SK-N-SH (cell line): ENCODE measurements at regions not wholly inside any gene's neighbourhood (a gene's known extent, or its start where the extent isn't known, plus 50 kb on each side); places are given as distances from the start of the nearest gene placed in this dataset.

Experiments
- CTCF ChIA-PET: fragments of 300-600, 350-600 bp; formaldehyde crosslinking; extraction: SDS; loops from one replicate; lab custom pipeline; 2021; lab: Yijun Ruan, JAX
- POLR2A ChIA-PET: fragments of 350-600 bp; sonication (Branson Sonifier 250); formaldehyde crosslinking; extraction: SDS; loops from one replicate; lab custom pipeline; 2020; ENCODE audit warnings: antibody characterized with exemption, inconsistent platforms; lab: Yijun Ruan, JAX
- DNase-seq: peaks from one replicate; pipeline ENCODE4 v3.0.0; 2012
- H2AFZ ChIP-seq: fragments of 200-600 bp; sonication (generic); 2 replicates; pipeline ENCODE4 v1.8.1; 2016; ENCODE audit warnings: antibody characterized with exemption, mild to moderate bottlenecking, low read depth
- H3F3A ChIP-seq: fragments of 200-600 bp; sonication (generic); replicated peaks from 2 replicates; pipeline ENCODE3; 2016; ENCODE audit warnings: antibody characterized with exemption, mild to moderate bottlenecking; ENCODE audit not compliant: insufficient read depth
- H3K27ac ChIP-seq, 2 experiments: fragments of 200-500 bp in 1 of 2; fragments of 200-600 bp in 1 of 2; sonication (Bioruptor generic) in 1 of 2; sonication (generic), shearing (Covaris generic) in 1 of 2; 2 replicates each; pipeline versions ENCODE4 v1.5.1 to v1.6.1; 2014 to 2016; ENCODE audit warnings: low read depth in 2 of 2, inconsistent platforms in 1 of 2, low read length in 1 of 2, mild to moderate bottlenecking in 1 of 2, mixed read lengths in 1 of 2
- H3K27me3 ChIP-seq: fragments of 200-600 bp; sonication (generic), shearing (Covaris generic); 2 replicates; pipeline ENCODE4 v1.6.1; 2016; ENCODE audit warnings: mixed run types; ENCODE audit not compliant: insufficient read depth
- H3K36me3 ChIP-seq, 2 experiments: fragments of 200-500 bp in 1 of 2; fragments of 200-600 bp in 1 of 2; sonication (Bioruptor generic) in 1 of 2; sonication (generic) in 1 of 2; replicated peaks in 1 of 2; 2 replicates each; pipeline versions ENCODE3 to v1.5.1; 2014 to 2016; ENCODE audit warnings: low read length in 1 of 2, mild to moderate bottlenecking in 1 of 2; ENCODE audit not compliant: insufficient read depth in 2 of 2, control insufficient read depth in 1 of 2
- H3K4me1 ChIP-seq, 2 experiments: fragments of 200-500 bp in 1 of 2; fragments of 200-600 bp in 1 of 2; sonication (Bioruptor generic) in 1 of 2; sonication (generic), shearing (Covaris generic) in 1 of 2; 2 replicates each; pipeline versions ENCODE4 v1.5.1 to v1.6.1; 2014 to 2016; ENCODE audit warnings: low read depth in 1 of 2, low read length in 1 of 2, mixed run types in 1 of 2; ENCODE audit not compliant: insufficient read depth in 2 of 2, control insufficient read depth in 1 of 2
- H3K4me2 ChIP-seq: fragments of 200-600 bp; sonication (generic), shearing (Covaris generic); 2 replicates; pipeline ENCODE4 v1.6.1; 2017; ENCODE audit warnings: mixed run types
- H3K4me3 ChIP-seq, 2 experiments: fragments of 200-500 bp in 1 of 2; fragments of 200-600 bp in 1 of 2; sonication (Bioruptor generic) in 1 of 2; sonication (generic), shearing (Covaris generic) in 1 of 2; 2 replicates each; pipeline versions ENCODE4 v1.5.1 to v1.8.1; 2014 to 2016; ENCODE audit warnings: low read depth in 2 of 2, inconsistent platforms in 1 of 2, low read length in 1 of 2, mild to moderate bottlenecking in 1 of 2, mixed read lengths in 1 of 2, moderate library complexity in 1 of 2
- H3K79me2 ChIP-seq: fragments of 200-600 bp; sonication (generic); 2 replicates; pipeline ENCODE4 v1.8.1; 2017; ENCODE audit warnings: mild to moderate bottlenecking; ENCODE audit not compliant: insufficient read depth
- H3K9ac ChIP-seq: fragments of 200-600 bp; sonication (generic); 2 replicates; pipeline ENCODE4 v1.6.1; 2017; ENCODE audit warnings: mixed run types
- H3K9me2 ChIP-seq: fragments of 200-600 bp; sonication (generic); 2 replicates; pipeline ENCODE4 v1.6.1; 2017; ENCODE audit warnings: mixed run types
- H3K9me3 ChIP-seq: fragments of 200-600 bp; sonication (generic); 2 replicates; pipeline ENCODE4 v1.6.1; 2017; ENCODE audit warnings: mixed run types, mild to moderate bottlenecking, moderate library complexity
- H4K20me1 ChIP-seq: fragments of 200-600 bp; sonication (generic); 2 replicates; pipeline ENCODE4 v1.6.1; 2017; ENCODE audit warnings: mild to moderate bottlenecking, mixed run types; ENCODE audit not compliant: insufficient read depth
- CHD2 ChIP-seq: fragments of 150-350 bp; IDR thresholded peaks from 2 replicates; pipeline ENCODE4 v1.6.1; 2018; ENCODE audit warnings: low read length; ENCODE audit not compliant: partially characterized antibody
- ELF1 ChIP-seq: IDR thresholded peaks from 2 replicates; pipeline ENCODE4 v1.4.0; 2012
- EZH2phosphoT487 ChIP-seq: fragments of 200-600 bp; sonication (generic); IDR thresholded peaks from 2 replicates; pipeline ENCODE4 v1.6.1; 2017; ENCODE audit warnings: low read depth, mixed run types, mild to moderate bottlenecking, antibody characterized with exemption, moderate library complexity, borderline replicate concordance
- FOSL2 ChIP-seq: IDR thresholded peaks from 2 replicates; pipeline ENCODE4 v1.4.0; 2012; ENCODE audit warnings: low read depth, mild to moderate bottlenecking, moderate library complexity, borderline replicate concordance
- GABPA ChIP-seq: IDR thresholded peaks from 2 replicates; pipeline ENCODE4 v1.4.0; 2012; ENCODE audit warnings: low read depth, mild to moderate bottlenecking
- GATA2 ChIP-seq: sonication (generic); formaldehyde crosslinking; IDR thresholded peaks from 2 replicates; pipeline ENCODE4 v1.5.0; 2020; ENCODE audit warnings: mild to moderate bottlenecking, missing genetic modification reagents
- NFIC ChIP-seq: IDR thresholded peaks from 2 replicates; pipeline ENCODE4 v1.4.0; 2012; ENCODE audit warnings: borderline replicate concordance
- RXRA ChIP-seq: IDR thresholded peaks from 2 replicates; pipeline ENCODE4 v1.4.0; 2012; ENCODE audit warnings: low read depth, mild to moderate bottlenecking, borderline replicate concordance
- SIN3A ChIP-seq: IDR thresholded peaks from 2 replicates; pipeline ENCODE4 v1.6.1; 2012; ENCODE audit warnings: low read depth, mild to moderate bottlenecking, low read length, moderate library complexity, borderline replicate concordance
- YY1 ChIP-seq: IDR thresholded peaks from 2 replicates; pipeline ENCODE4 v1.4.0; 2012; ENCODE audit warnings: low read depth, mild to moderate bottlenecking
- WGBS: methylation state at CpG from one replicate; pipeline ENCODE4 v1.1.6; 2017; ENCODE audit warnings: low lambda C conversion rate; 5-methylcytosine and 5-hydroxymethylcytosine counted together
- TF ChIP-seq, protein P1 (sequence below): fragments of 200-600 bp; sonication (generic); IDR thresholded peaks from 2 replicates; pipeline ENCODE4 v1.6.1; 2017; ENCODE audit warnings: antibody characterized with exemption, mild to moderate bottlenecking, moderate library complexity
- TF ChIP-seq, protein P2 (sequence below): IDR thresholded peaks from 2 replicates; pipeline ENCODE4 v1.4.0; 2012; ENCODE audit warnings: low read depth
- TF ChIP-seq, protein P3 (sequence below): IDR thresholded peaks from 2 replicates; pipeline ENCODE4; 2012
- TF ChIP-seq, protein P4 (sequence below): fragments of 150-350 bp; IDR thresholded peaks from 2 replicates; pipeline ENCODE4 v1.6.1; 2016; ENCODE audit warnings: mild to moderate bottlenecking, low read depth, low read length

DNA sequence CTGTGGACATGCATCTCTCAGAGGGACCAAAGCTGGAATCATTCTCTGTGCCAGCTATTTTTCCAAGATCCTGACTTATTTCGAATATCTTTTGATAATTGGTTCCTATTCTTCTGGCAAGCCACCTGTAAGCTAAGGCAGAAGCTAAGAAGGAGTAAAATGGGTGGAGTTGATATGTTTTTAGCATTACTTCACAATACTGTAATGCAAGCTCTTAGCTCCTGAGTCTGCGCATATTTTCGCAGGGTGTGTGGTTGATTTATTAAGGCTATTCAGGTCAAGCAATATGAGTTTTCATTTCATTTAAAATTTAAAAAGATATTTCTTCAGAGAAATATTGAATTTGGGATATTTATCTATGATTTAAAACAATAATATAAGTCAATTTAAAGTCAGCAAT, 158.5 kb upstream of the ADAMTS16 start:
- Histone ChIP-seq H2AFZ (no peak overlapping the region), H3K4me2 (no peak overlapping the region), H3K9me2 (no peaks in the 10 kb centered on the region), H4K20me1 (no peaks in the 10 kb centered on the region), H3K27ac (no peak overlapping the region), H3K9ac (no peak overlapping the region), H3K9me3 (no peaks in the 10 kb centered on the region), H3K4me3 (no peak overlapping the region), H3K79me2 (no peaks in the 10 kb centered on the region), H3K4me1 (no peaks in the 10 kb centered on the region), H3K36me3 (no peaks in the 10 kb centered on the region), H3K27me3 (no peaks in the 10 kb centered on the region), H3F3A (no peaks in the 10 kb centered on the region)
- TF ChIP-seq, protein P1, sequence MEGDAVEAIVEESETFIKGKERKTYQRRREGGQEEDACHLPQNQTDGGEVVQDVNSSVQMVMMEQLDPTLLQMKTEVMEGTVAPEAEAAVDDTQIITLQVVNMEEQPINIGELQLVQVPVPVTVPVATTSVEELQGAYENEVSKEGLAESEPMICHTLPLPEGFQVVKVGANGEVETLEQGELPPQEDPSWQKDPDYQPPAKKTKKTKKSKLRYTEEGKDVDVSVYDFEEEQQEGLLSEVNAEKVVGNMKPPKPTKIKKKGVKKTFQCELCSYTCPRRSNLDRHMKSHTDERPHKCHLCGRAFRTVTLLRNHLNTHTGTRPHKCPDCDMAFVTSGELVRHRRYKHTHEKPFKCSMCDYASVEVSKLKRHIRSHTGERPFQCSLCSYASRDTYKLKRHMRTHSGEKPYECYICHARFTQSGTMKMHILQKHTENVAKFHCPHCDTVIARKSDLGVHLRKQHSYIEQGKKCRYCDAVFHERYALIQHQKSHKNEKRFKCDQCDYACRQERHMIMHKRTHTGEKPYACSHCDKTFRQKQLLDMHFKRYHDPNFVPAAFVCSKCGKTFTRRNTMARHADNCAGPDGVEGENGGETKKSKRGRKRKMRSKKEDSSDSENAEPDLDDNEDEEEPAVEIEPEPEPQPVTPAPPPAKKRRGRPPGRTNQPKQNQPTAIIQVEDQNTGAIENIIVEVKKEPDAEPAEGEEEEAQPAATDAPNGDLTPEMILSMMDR, result no peak
- TF ChIP-seq RXRA (no peak), YY1 (no peak), NFIC (no peak), GABPA (no peak), ELF1 (no peak)
- TF ChIP-seq, protein P2, sequence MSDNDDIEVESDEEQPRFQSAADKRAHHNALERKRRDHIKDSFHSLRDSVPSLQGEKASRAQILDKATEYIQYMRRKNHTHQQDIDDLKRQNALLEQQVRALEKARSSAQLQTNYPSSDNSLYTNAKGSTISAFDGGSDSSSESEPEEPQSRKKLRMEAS, result no peak
- POLR2A ChIA-PET, result no interaction called here
- DNase-seq, result no peak
- CTCF ChIA-PET, result interaction anchor here (0.9 kb wide), 1 partner anchor 224 kb away, joined by 3 read pairs; no protein-coding TSS in a partner anchor
- 60% methylated on average over 3 of the region's 3 CpGs for WGBS

DNA sequence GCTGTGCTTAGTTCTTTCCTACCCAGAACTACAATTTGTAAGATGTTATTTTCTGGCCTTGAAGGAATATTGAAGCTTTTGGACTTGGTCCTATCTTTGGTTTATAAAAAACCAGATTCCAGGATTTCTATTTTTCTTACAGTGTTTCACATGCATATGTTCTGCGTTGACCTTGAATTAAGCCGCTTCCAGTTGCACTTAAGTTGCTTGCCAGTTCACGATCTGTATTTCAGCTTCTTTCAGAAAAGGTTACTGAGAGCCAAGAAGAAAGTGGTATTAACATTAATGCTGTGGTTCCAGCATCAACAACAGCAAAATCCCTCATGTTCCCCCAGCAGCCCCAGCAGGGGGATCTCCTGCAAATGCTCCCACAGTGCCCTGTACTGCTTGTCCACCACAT, 156.4 kb upstream of the ADAMTS16 start:
- H3K4me3 ChIP-seq, result no peak overlapping the region
- no peak overlapping the region for H3K27ac ChIP-seq
- CTCF ChIA-PET, result interaction anchor here (1.4 to 1.6 kb wide), 2 partner anchors 42 to 104 kb away, joined by 5 read pairs; no protein-coding TSS in a partner anchor
- H3K27me3 ChIP-seq, result no peaks in the 10 kb centered on the region
- H3F3A ChIP-seq, result no peaks in the 10 kb centered on the region
- no peaks in the 10 kb centered on the region for H3K9me2 ChIP-seq
- no peak overlapping the region for H3K9ac ChIP-seq
- H2AFZ ChIP-seq, result no peak overlapping the region
- TF ChIP-seq, protein P3, sequence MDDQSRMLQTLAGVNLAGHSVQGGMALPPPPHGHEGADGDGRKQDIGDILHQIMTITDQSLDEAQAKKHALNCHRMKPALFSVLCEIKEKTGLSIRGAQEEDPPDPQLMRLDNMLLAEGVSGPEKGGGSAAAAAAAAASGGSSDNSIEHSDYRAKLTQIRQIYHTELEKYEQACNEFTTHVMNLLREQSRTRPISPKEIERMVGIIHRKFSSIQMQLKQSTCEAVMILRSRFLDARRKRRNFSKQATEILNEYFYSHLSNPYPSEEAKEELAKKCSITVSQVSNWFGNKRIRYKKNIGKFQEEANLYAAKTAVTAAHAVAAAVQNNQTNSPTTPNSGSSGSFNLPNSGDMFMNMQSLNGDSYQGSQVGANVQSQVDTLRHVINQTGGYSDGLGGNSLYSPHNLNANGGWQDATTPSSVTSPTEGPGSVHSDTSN, result no peak
- no peak for TF ChIP-seq GABPA
- TF ChIP-seq CHD2, result no peak
- no peak for TF ChIP-seq SIN3A
- TF ChIP-seq GATA2 (CRISPR knock-in tag), result no peak
- no peak for TF ChIP-seq FOSL2
- no peak for TF ChIP-seq EZH2phosphoT487
- TF ChIP-seq, protein P4, sequence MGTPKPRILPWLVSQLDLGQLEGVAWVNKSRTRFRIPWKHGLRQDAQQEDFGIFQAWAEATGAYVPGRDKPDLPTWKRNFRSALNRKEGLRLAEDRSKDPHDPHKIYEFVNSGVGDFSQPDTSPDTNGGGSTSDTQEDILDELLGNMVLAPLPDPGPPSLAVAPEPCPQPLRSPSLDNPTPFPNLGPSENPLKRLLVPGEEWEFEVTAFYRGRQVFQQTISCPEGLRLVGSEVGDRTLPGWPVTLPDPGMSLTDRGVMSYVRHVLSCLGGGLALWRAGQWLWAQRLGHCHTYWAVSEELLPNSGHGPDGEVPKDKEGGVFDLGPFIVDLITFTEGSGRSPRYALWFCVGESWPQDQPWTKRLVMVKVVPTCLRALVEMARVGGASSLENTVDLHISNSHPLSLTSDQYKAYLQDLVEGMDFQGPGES, result no peak
- POLR2A ChIA-PET, result no interaction called here
- H3K79me2 ChIP-seq, result no peaks in the 10 kb centered on the region
- no peak for DNase-seq
- no peak overlapping the region for H3K4me2 ChIP-seq
- no peaks in the 10 kb centered on the region for H3K4me1 ChIP-seq
- H3K9me3 ChIP-seq, result no peaks in the 10 kb centered on the region
- H4K20me1 ChIP-seq, result no peaks in the 10 kb centered on the region
- WGBS, result 43% methylated on average over 3 of the region's 3 CpGs
- no peaks in the 10 kb centered on the region for H3K36me3 ChIP-seq
